Stimulated activated CD4-positive, alpha-beta T cell treated with anti-CD3 and anti-CD28 coated beads, TNF-alpha, amount 100 ng/mL, for 1 hour (primary cell): ENCODE measurements at regions not wholly inside any gene's neighbourhood (a gene's known extent, or its start where the extent isn't known, plus 50 kb on each side); places are given as distances from the start of the nearest gene placed in this dataset.

Experiments used
- DNase-seq, 3 donors: peaks; one replicate each; pipeline ENCODE4 v3.0.0-alpha.2; 2020; ENCODE audit warnings: low read depth in 3 of 3, low spot score in 1 of 3

DNA sequence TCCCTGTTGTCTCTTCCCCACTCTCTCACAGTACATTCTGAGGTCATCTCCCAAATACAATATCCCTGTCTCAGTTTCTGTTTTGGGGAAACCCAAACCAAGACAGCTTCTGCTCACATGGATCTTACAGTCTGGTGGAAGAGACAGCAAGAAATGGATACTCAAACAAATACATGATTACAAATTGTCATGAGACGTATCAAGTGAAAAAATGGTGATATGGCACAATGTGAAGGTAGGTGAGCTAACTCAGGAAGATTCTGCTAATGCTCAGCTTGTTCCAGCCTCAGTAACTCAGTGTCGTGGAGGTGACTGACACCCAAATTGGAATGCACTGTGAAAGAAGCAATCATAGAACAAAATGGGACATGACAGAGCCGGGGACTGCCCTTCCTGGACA, 68.3 kb downstream of the CHST1 start:
- DNase-seq = no peak

DNA sequence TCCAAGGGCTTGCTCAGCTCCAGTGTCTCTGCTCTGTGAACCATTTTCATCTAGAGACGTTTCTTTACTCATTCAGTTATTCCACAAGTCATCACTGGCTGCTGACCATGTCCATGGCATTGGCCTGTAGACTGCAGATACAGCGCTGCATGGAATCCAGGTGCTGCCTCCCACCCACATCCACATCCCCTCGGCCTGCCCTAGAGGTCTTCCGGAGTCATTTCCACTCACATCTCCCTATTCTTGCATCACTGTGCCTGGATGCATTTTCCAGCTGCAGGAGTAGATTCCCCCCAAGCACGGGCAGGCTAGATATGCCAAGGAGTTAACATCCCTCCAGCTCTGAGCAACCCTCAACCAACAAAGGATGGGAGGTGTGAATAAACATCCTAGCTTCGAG, 68.9 kb downstream of the CHST1 start:
- no peak for DNase-seq

- no peak for DNase-seq
These were observed 71.4 kb downstream of the CHST1 start for GRCh38 chr11:45593992-45594391.

- DNase-seq = no peak
These were observed 72.8 kb downstream of the CHST1 start for GRCh38 chr11:45592636-45593035.

DNA sequence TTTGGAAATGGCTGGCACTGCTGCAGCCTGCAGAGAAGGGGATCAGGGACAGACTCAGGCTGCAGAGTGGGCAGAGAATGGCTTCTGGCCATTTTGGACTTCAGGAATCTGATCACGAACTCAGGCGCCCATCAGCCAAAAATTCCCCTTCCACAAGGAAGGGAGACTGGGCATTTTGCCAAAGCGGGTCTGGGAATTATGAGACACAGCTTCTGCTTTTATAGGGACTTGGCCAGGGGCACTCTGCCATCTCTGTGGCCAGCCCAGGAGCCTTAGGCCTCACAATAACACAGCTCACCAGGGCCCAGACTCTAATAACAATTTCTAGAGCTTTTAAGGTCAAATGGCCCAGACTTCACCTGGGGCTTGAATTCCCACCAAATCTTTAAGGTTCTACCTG, 74.7 kb downstream of the CHST1 start:
- no peak for DNase-seq

- no peak for DNase-seq
These were observed 80.2 kb downstream of the CHST1 start for GRCh38 chr11:45585205-45585604.

GRCh38 chr11:45583981-45584566, 81.3 kb downstream of the CHST1 start:
- DNase-seq = no peak

- DNase-seq = no peak
These were observed 85.0 kb downstream of the CHST1 start for GRCh38 chr11:45580399-45580798.

DNA sequence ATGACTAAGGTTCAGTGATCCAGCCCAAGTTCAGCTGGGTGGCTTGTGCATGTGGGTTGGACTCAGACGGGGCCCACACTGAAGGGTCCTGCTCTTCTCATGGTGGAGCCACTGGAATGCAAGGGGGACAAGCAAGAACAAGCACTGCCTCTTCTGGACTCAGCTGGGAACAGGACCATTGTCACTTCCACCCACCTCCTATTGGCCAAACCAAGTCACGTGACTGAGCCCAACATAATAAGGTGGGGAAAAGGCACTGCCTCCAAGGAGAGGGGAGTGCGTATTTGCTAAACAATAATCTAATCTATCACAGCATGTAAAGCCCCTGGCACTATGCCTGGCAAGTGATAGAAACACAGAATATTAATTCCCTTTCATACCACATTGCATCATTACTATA, 87.1 kb downstream of the CHST1 start:
- no peak for DNase-seq

GRCh38 chr11:45577752-45578151, 87.7 kb downstream of the CHST1 start:
- no peak for DNase-seq

DNA sequence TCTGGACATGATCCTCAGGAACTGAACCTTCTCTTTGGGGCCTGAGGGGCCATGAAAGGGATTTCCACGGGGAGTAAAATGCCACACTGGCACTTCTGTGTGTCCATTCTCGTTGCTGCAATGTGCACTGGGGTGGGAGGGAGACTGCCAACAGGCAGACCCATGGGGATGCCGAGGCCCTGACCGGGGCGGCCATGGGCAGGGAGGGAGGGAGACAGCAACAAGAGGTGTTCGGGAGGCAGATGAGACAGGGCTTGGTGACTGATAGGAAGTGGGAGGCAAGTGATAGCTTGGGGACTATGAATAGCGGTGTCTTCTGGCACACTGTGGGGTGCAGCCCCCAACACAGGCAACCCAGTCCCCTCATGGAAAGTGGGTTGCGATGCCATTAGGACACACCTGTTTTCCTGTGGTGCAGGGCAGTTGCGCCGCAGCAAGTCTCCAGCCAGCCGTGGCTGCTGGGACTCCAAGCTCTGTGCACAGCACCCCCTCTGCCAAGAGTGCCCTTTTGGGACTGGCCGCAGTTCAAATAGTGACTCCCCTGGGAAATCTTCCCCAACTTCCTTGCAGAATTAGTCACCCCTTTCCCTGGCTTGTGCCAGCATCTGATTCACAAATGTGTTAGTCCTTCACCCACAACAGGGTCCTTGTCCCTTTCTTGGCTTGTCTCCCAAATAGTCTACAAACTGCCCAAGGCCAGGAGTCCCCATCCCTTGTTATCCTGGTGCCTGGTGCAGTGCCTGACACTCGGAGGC, 88.8 kb downstream of the CHST1 start:
- no peak for DNase-seq

- no peak for DNase-seq
These were observed 91.7 kb downstream of the CHST1 start for GRCh38 chr11:45573728-45574127.

GRCh38 chr11:45572354-45573123, 92.9 kb downstream of the CHST1 start:
- DNase-seq = no peak

DNA sequence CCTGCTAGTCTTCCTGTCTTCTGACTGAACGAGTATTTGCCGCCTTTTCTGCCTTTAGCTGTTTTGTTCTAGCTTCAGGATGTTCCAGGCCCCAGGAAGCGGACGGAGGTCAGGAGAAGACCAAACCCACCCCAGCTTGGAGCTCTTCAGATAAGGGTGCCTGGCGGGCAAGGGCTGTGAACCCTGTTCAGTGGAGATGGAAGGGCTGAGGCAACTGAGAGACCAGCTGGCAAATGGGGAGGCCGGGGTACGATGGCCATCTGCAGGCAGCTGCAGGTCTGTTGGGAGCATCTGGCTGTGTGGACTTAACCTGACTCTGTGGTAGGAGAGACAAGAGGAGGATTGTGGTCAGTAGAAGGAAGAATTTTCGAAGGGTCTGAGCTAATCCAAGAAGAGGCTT, 95.6 kb downstream of the CHST1 start:
- DNase-seq = no peak

DNA sequence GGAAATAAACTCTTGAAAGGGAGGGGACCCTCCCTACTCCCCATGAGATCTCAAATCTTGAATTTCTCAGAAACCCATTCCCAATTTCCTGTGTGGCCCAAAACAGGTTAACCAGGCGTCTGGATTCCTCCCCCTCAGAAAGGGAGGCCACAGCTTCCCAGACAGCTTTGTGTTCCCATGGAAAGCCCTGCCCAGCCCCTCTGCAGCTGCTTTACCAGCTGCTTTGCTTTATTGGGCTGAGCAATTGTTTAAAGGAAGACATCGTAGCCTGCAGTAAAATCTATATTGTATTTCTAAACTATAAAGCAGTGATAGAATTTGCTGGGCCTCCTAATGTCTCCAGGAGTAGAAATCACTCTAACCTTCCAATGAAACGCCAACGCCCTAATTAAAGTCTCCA, 97.4 kb downstream of the CHST1 start:
- DNase-seq = no peak

DNA sequence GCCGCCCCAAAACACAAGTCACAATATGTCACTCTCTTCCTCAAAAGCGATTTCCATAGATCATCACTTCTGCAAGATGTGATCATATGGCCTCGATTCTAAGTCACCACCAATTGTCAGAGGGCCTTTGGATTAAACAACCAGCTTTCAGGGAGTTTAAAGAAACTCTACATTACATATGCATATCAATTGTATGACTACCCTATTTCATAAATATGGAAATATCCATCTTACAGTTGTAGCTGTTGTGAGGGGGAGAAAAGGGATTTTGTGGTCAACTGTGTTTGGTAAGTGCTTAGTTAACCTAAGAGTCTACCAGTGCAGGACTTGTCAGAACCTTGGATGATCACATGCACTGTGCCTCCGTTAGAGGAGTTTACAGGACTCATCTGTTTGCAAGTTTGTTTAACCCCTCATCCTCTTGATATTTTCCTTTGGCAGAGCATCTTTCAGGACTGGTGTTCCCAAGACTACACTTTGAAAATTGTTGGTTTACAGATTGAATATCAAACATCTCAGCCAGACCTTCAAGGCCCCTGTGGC, 99.9 kb downstream of the CHST1 start:
- DNase-seq = no peak

GRCh38 chr11:45563810-45564209, 101.6 kb downstream of the CHST1 start:
- no peak for DNase-seq

DNA sequence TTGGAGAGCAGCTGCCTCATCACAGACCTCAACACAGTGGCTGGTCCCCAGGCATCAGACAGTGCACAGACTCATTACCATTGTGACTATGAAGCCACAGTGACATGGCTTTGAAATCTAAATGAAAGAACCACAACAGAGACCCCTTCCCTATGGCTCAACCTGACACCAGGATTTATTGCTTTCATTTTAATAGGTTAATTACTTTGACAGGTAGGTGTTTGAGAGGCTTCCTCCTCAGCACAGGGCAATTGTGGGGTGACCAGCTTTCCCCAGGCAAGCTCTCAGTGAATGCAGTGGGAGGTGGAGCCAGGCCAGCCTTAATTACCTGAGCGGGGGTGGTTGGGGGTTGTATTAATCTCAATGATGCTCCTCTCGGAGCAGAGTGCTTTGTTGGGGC, 102.3 kb downstream of the CHST1 start:
- no peak for DNase-seq

DNA sequence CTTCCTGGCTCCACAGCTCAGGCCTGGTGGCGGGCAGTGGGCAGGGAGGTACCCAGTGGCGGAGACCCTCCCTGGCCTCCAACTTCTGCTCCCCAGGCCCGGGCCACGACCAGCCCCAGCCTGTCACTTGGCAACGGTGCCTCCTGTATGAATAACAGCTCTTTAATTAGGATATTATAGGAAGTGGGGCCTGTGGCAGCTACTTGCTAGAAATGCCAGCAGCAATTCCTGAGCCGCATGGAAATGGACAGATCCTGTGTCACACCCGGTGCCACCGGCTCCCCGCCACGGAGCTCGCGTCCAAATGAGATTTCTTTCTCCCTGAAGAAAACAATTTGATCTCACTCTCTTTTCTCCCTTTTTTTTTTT, 104.5 kb downstream of the CHST1 start:
- DNase-seq = no peak

DNA sequence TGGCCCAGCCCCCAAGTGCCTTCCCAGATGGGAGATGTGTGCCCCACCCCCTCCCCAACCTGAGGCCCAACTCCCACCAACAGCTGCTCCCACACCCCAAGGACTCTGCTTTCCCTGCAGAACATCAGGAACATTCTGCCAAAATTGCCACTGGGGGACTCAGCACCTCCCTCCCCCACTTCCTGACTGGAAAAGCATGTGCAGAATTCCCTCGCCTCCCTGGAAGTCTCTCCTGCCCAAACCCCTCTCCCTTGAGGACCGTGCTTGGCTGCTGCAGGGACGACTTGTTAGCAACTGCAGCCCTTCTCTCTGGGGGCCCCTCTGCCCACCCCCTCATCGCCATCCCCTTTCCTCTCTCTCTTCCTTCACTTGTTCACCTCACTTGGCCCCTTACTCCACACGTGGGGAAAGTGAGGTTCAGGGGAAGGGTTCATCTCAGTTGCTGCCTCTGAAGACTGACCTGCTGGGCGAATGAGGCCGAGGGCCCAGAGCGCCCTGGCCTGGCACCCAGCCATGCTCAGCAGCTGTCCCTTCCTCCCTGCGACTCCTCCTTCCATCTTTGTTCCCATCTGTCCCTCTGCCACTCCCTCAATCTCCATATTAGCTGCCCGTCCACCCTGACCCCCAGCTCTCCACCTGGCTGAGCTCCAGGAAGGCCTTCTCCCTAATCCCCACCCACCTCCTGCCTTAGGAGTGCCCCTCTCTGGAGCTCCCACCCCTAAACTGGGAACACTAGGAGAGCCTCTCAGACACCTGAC, 105.1 kb downstream of the CHST1 start:
- DNase-seq = no peak
